CD4-positive, CD25-positive, alpha-beta regulatory T cell (primary cell): ENCODE measurements at regions not wholly inside any gene's neighbourhood (a gene's known extent, or its start where the extent isn't known, plus 50 kb on each side); places are given as distances from the start of the nearest gene placed in this dataset.

Experiments used
- ATAC-seq, 2 donors: fragments of 150-1000 bp; cut with Tn5 transposase; one replicate each; pipeline ENCODE4 v1.10.0; 2021; ENCODE audit warnings: low read depth in 2 of 2, moderate number of reproducible peaks in 2 of 2, moderate library complexity in 1 of 2
- DNase-seq, 3 donors: peaks; one replicate each; pipeline versions ENCODE4 v3.0.0 to v3.0.0-alpha.2; 2012 to 2022; ENCODE audit warnings: mixed read lengths in 1 of 3
- H3K27ac ChIP-seq: one replicate; pipeline ENCODE4 v1.7.0; 2013; ENCODE audit warnings: mild to moderate bottlenecking, low read length; ENCODE audit not compliant: insufficient read depth, poor library complexity, severe bottlenecking
- H3K27me3 ChIP-seq: one replicate; pipeline ENCODE4 v1.7.0; 2013; ENCODE audit warnings: low read length; ENCODE audit not compliant: control insufficient read depth, insufficient read depth
- H3K36me3 ChIP-seq: one replicate; pipeline ENCODE4 v1.7.0; 2013; ENCODE audit warnings: mild to moderate bottlenecking, low read length, moderate library complexity; ENCODE audit not compliant: control insufficient read depth, insufficient read depth
- H3K4me1 ChIP-seq: 2 replicates; pipeline ENCODE4 v1.7.0; 2013; ENCODE audit warnings: mild to moderate bottlenecking, low read length; ENCODE audit not compliant: insufficient read depth, control insufficient read depth, poor library complexity, severe bottlenecking
- H3K4me3 ChIP-seq: one replicate; pipeline ENCODE4 v1.7.0; 2013; ENCODE audit warnings: low read depth, mild to moderate bottlenecking, low read length, moderate library complexity
- H3K9me3 ChIP-seq, 2 experiments: 1 replicate in 1 of 2; 2 replicates in 1 of 2; pipeline ENCODE4 v1.7.0; 2013; ENCODE audit warnings: low read length in 2 of 2, mild to moderate bottlenecking in 1 of 2, moderate library complexity in 1 of 2; ENCODE audit not compliant: control insufficient read depth in 2 of 2
- H3K27ac Mint-ChIP-seq, 3 donors: one replicate each; pipeline ENCODE4 v1.8.0; 2020 to 2022; ENCODE audit warnings: mild to moderate bottlenecking in 3 of 3, mixed read lengths in 3 of 3, moderate library complexity in 2 of 3
- H3K27me3 Mint-ChIP-seq: one replicate; pipeline ENCODE4 v1.8.0; 2022; ENCODE audit warnings: mild to moderate bottlenecking, mixed read lengths
- H3K36me3 Mint-ChIP-seq: one replicate; pipeline ENCODE4 v1.8.0; 2020; ENCODE audit warnings: mixed read lengths
- H3K4me1 Mint-ChIP-seq, 4 donors: one replicate each; pipeline ENCODE4 v1.8.0; 2020 to 2022; ENCODE audit warnings: mixed read lengths in 4 of 4, mild to moderate bottlenecking in 1 of 4
- H3K4me3 Mint-ChIP-seq, 4 donors: one replicate each; pipeline ENCODE4 v1.8.0; 2020 to 2022; ENCODE audit warnings: mild to moderate bottlenecking in 4 of 4, mixed read lengths in 4 of 4, moderate library complexity in 3 of 4
- H3K9me3 Mint-ChIP-seq, 7 donors: one replicate each; pipeline ENCODE4 v1.8.0; 2020 to 2022; ENCODE audit warnings: mixed read lengths in 7 of 7, mild to moderate bottlenecking in 3 of 7, moderate library complexity in 2 of 7

- ATAC-seq (no peak), DNase-seq (no peak)
- no peaks in the 10 kb centered on the region for H3K36me3 Mint-ChIP-seq
- H3K27me3 Mint-ChIP-seq: no peaks in the 10 kb centered on the region
- Histone ChIP-seq H3K4me1 (no peaks in the 10 kb centered on the region), H3K27ac (no peak overlapping the region), H3K36me3 (no peaks in the 10 kb centered on the region), H3K9me3 (no peaks in the 10 kb centered on the region), H3K4me3 (no peak overlapping the region), H3K27me3 (no peaks in the 10 kb centered on the region)
- peaks cover 0 to 16% (median 8%) of the 10 kb centered on the region in 7 donors for H3K9me3 Mint-ChIP-seq
- no peak overlapping the region for H3K27ac Mint-ChIP-seq
- H3K4me1 Mint-ChIP-seq: no peaks in the 10 kb centered on the region
- no peak overlapping the region for H3K4me3 Mint-ChIP-seq
Measured at GRCh38 chr4:32002037-32002747, 1282.0 kb downstream of the PCDH7 start.

GRCh38 chr4:32003548-32003947, 1283.4 kb downstream of the PCDH7 start:
- no peak overlapping the region for H3K4me3 Mint-ChIP-seq
- Histone ChIP-seq H3K4me1 (no peaks in the 10 kb centered on the region), H3K27me3 (no peaks in the 10 kb centered on the region), H3K4me3 (no peak overlapping the region), H3K27ac (no peak overlapping the region), H3K36me3 (no peaks in the 10 kb centered on the region), H3K9me3 (no peaks in the 10 kb centered on the region)
- no peak overlapping the region for H3K27ac Mint-ChIP-seq
- H3K27me3 Mint-ChIP-seq: no peaks in the 10 kb centered on the region
- no peak for ATAC-seq
- no peaks in the 10 kb centered on the region for H3K36me3 Mint-ChIP-seq
- H3K9me3 Mint-ChIP-seq: peaks cover 3 to 13% (median 6%) of the 10 kb centered on the region in 7 donors
- no peaks in the 10 kb centered on the region for H3K4me1 Mint-ChIP-seq
- no peak for DNase-seq

- Mint-ChIP-seq H3K36me3 (no peaks in the 10 kb centered on the region), H3K27me3 (no peaks in the 10 kb centered on the region), H3K4me3 (no peak overlapping the region), H3K27ac (no peak overlapping the region), H3K9me3 (peaks cover 3 to 27% (median 11%) of the 10 kb centered on the region in 7 donors), H3K4me1 (no peaks in the 10 kb centered on the region)
- Histone ChIP-seq H3K36me3 (no peaks in the 10 kb centered on the region), H3K4me1 (no peaks in the 10 kb centered on the region), H3K4me3 (no peak overlapping the region), H3K27ac (no peak overlapping the region), H3K9me3 (peaks cover 2 to 10% of the 10 kb centered on the region in 2 experiments), H3K27me3 (no peaks in the 10 kb centered on the region)
- no peak for DNase-seq
- ATAC-seq: no peak
Measured at GRCh38 chr4:32010221-32010620, 1290.1 kb downstream of the PCDH7 start.

- Mint-ChIP-seq H3K4me3 (no peak overlapping the region), H3K4me1 (no peaks in the 10 kb centered on the region), H3K9me3 (peaks cover 7 to 23% (median 10%) of the 10 kb centered on the region in 7 donors), H3K36me3 (no peaks in the 10 kb centered on the region), H3K27ac (no peak overlapping the region), H3K27me3 (no peaks in the 10 kb centered on the region)
- Histone ChIP-seq H3K27ac (no peak overlapping the region), H3K4me1 (no peaks in the 10 kb centered on the region), H3K4me3 (no peak overlapping the region), H3K27me3 (no peaks in the 10 kb centered on the region), H3K9me3 (no peaks in the 10 kb centered on the region), H3K36me3 (no peaks in the 10 kb centered on the region)
- DNase-seq (no peak), ATAC-seq (no peak)
Measured at GRCh38 chr4:32022071-32022470, 1301.9 kb downstream of the PCDH7 start.

- Histone ChIP-seq H3K36me3 (no peaks in the 10 kb centered on the region), H3K4me1 (no peaks in the 10 kb centered on the region), H3K9me3 (no peaks in the 10 kb centered on the region), H3K27me3 (no peaks in the 10 kb centered on the region), H3K4me3 (no peak overlapping the region), H3K27ac (no peak overlapping the region)
- no peaks in the 10 kb centered on the region for H3K27me3 Mint-ChIP-seq
- H3K4me1 Mint-ChIP-seq: no peaks in the 10 kb centered on the region
- H3K27ac Mint-ChIP-seq: no peak overlapping the region
- ATAC-seq: no peak
- H3K9me3 Mint-ChIP-seq: peaks cover 6 to 39% (median 10%) of the 10 kb centered on the region in 7 donors
- H3K4me3 Mint-ChIP-seq: no peak overlapping the region
- H3K36me3 Mint-ChIP-seq: no peaks in the 10 kb centered on the region
- DNase-seq: no peak
Measured at GRCh38 chr4:32025851-32026459, 1305.8 kb downstream of the PCDH7 start.

GRCh38 chr4:32030406-32030805, 1310.2 kb downstream of the PCDH7 start:
- no peaks in the 10 kb centered on the region for H3K27me3 Mint-ChIP-seq
- peaks cover 0 to 36% (median 6%) of the 10 kb centered on the region in 7 donors for H3K9me3 Mint-ChIP-seq
- no peaks in the 10 kb centered on the region for H3K4me1 Mint-ChIP-seq
- Histone ChIP-seq H3K36me3 (no peaks in the 10 kb centered on the region), H3K9me3 (no peaks in the 10 kb centered on the region), H3K4me1 (no peaks in the 10 kb centered on the region), H3K27ac (no peak overlapping the region), H3K4me3 (no peak overlapping the region), H3K27me3 (no peaks in the 10 kb centered on the region)
- no peak for ATAC-seq
- H3K27ac Mint-ChIP-seq: no peak overlapping the region
- no peaks in the 10 kb centered on the region for H3K36me3 Mint-ChIP-seq
- no peak overlapping the region for H3K4me3 Mint-ChIP-seq
- no peak for DNase-seq

- H3K36me3 ChIP-seq: no peaks in the 10 kb centered on the region
- DNase-seq (no peak), ATAC-seq (no peak)
- no peak overlapping the region for H3K4me3 ChIP-seq
- no peaks in the 10 kb centered on the region for H3K4me1 ChIP-seq
- Mint-ChIP-seq H3K27me3 (no peaks in the 10 kb centered on the region), H3K27ac (no peak overlapping the region), H3K9me3 (peaks cover 0 to 32% (median 7%) of the 10 kb centered on the region in 7 donors), H3K4me1 (no peaks in the 10 kb centered on the region), H3K4me3 (no peak overlapping the region), H3K36me3 (no peaks in the 10 kb centered on the region)
- no peaks in the 10 kb centered on the region for H3K9me3 ChIP-seq
- no peak overlapping the region for H3K27ac ChIP-seq
- H3K27me3 ChIP-seq: no peaks in the 10 kb centered on the region
Measured at GRCh38 chr4:32031026-32031425, 1310.9 kb downstream of the PCDH7 start.

- Histone ChIP-seq H3K9me3 (no peaks in the 10 kb centered on the region), H3K4me3 (no peak overlapping the region), H3K36me3 (no peaks in the 10 kb centered on the region), H3K4me1 (no peaks in the 10 kb centered on the region), H3K27me3 (no peaks in the 10 kb centered on the region), H3K27ac (no peak overlapping the region)
- no peak for ATAC-seq
- Mint-ChIP-seq H3K27ac (no peak overlapping the region), H3K36me3 (no peaks in the 10 kb centered on the region), H3K4me1 (no peaks in the 10 kb centered on the region), H3K4me3 (no peak overlapping the region), H3K9me3 (peaks cover 0 to 31% (median 9%) of the 10 kb centered on the region in 7 donors), H3K27me3 (no peaks in the 10 kb centered on the region)
- DNase-seq: no peak
Measured at GRCh38 chr4:32032136-32032672, 1312.0 kb downstream of the PCDH7 start.
